Naive thymus-derived CD8-positive, alpha-beta T cell (primary cell): ENCODE measurements at regions not wholly inside any gene's neighbourhood (a gene's known extent, or its start where the extent isn't known, plus 50 kb on each side); places are given as distances from the start of the nearest gene placed in this dataset.

Experiments used
- ATAC-seq, 2 donors: fragments of 150-1000 bp; cut with Tn5 transposase in 1 of 2; sonication (Bioruptor Pico), chemical (Tn5 transposase) in 1 of 2; 1 replicate in 1 of 2; 2 replicates in 1 of 2; pipeline ENCODE4 v1.10.0; 2021; ENCODE audit warnings: mild to moderate bottlenecking in 2 of 2, moderate library complexity in 2 of 2
- POLR2A ChIA-PET: fragments of 350-600 bp; sonication (Branson Sonifier 250); formaldehyde crosslinking; loops from one replicate; lab custom pipeline; 2021; ENCODE audit warnings: antibody characterized with exemption; lab: Charles Lee
- DNase-seq, 10 donors: peaks; one replicate each; pipeline versions ENCODE4 v3.0.0 to v3.0.0-alpha.2; 2020 to 2022
- H3K27ac Mint-ChIP-seq, 10 donors: one replicate each; pipeline ENCODE4 v1.8.0; 2020 to 2022; ENCODE audit warnings: mild to moderate bottlenecking in 10 of 10, mixed read lengths in 10 of 10, moderate library complexity in 4 of 10, inconsistent platforms in 1 of 10
- H3K27me3 Mint-ChIP-seq, 5 donors: one replicate each; pipeline ENCODE4 v1.8.0; 2021 to 2022; ENCODE audit warnings: mixed read lengths in 5 of 5
- H3K36me3 Mint-ChIP-seq, 3 donors: one replicate each; pipeline ENCODE4 v1.8.0; 2020 to 2022; ENCODE audit warnings: mixed read lengths in 3 of 3, mild to moderate bottlenecking in 2 of 3, inconsistent platforms in 1 of 3
- H3K4me1 Mint-ChIP-seq, 4 donors: one replicate each; pipeline ENCODE4 v1.8.0; 2021 to 2022; ENCODE audit warnings: mixed read lengths in 4 of 4
- H3K4me3 Mint-ChIP-seq, 10 donors: one replicate each; pipeline ENCODE4 v1.8.0; 2020 to 2022; ENCODE audit warnings: mild to moderate bottlenecking in 10 of 10, mixed read lengths in 10 of 10, moderate library complexity in 6 of 10, inconsistent platforms in 1 of 10
- H3K9me3 Mint-ChIP-seq, 9 donors: one replicate each; pipeline ENCODE4 v1.8.0; 2020 to 2022; ENCODE audit warnings: mixed read lengths in 9 of 9, mild to moderate bottlenecking in 3 of 9, inconsistent platforms in 1 of 9, moderate library complexity in 1 of 9

GRCh38 chr14:42624980-42625761 is 1018.5 kb downstream of the LRFN5 start:
- Mint-ChIP-seq H3K36me3 (no peaks in the 10 kb centered on the region), H3K4me3 (no peak overlapping the region), H3K27ac (no peak overlapping the region), H3K27me3 (no peaks in the 10 kb centered on the region), H3K4me1 (no peaks in the 10 kb centered on the region), H3K9me3 (peaks cover 0 to 8% (median 2%) of the 10 kb centered on the region in 9 donors)
- no peak for DNase-seq
- POLR2A ChIA-PET: no interaction called here
- no peak for ATAC-seq

DNA sequence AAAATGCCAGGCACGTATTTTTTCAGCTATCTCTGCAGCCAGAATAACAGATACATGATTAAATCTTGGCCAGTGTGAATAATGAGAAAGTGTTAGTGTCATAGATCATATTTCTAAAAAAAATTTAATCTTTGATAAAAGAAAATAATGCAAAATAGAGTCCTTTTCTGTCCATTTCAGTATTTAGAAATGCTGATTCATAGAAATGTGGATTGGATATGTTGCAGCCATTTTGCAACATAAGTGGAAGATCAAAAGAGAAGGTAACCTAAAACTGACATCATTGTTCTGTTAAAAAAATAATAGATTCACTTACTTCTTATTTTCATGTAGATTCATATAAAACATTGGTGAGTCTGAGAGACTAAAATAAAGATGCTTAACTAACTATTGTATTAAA is 1010.3 kb downstream of the LRFN5 start:
- no peak overlapping the region for H3K4me3 Mint-ChIP-seq
- no peak overlapping the region for H3K27ac Mint-ChIP-seq
- peaks cover 0 to 20% (median 4%) of the 10 kb centered on the region in 9 donors for H3K9me3 Mint-ChIP-seq
- H3K4me1 Mint-ChIP-seq: no peaks in the 10 kb centered on the region
- no peak for ATAC-seq
- no peak for DNase-seq
- H3K36me3 Mint-ChIP-seq: no peaks in the 10 kb centered on the region
- H3K27me3 Mint-ChIP-seq: no peaks in the 10 kb centered on the region
- POLR2A ChIA-PET: no interaction called here

DNA sequence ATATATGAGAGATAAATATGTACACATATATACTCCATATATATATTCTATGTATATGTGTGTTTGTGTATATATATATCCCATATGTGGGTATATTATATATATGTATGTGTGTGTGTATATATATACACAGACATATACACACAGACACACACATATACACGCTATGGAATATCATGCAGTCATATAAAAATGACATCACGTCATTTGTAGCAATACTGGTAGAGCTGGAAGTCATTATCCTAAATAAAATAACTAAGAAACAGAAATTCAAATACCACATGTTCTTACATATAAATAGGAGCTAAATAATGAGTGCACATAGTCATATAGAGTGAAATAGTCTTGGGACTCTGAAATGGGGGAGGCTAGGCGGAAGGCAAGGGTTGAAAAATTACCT is 1000.2 kb downstream of the LRFN5 start:
- no peak for ATAC-seq
- POLR2A ChIA-PET: no interaction called here
- H3K36me3 Mint-ChIP-seq: no peaks in the 10 kb centered on the region
- no peak overlapping the region for H3K4me3 Mint-ChIP-seq
- peaks cover 0 to 14% (median 8%) of the 10 kb centered on the region in 9 donors for H3K9me3 Mint-ChIP-seq
- no peaks in the 10 kb centered on the region for H3K4me1 Mint-ChIP-seq
- no peak for DNase-seq
- no peaks in the 10 kb centered on the region for H3K27me3 Mint-ChIP-seq
- no peak overlapping the region for H3K27ac Mint-ChIP-seq

GRCh38 chr14:42602336-42602845 is 995.7 kb downstream of the LRFN5 start:
- DNase-seq: no peak

DNA sequence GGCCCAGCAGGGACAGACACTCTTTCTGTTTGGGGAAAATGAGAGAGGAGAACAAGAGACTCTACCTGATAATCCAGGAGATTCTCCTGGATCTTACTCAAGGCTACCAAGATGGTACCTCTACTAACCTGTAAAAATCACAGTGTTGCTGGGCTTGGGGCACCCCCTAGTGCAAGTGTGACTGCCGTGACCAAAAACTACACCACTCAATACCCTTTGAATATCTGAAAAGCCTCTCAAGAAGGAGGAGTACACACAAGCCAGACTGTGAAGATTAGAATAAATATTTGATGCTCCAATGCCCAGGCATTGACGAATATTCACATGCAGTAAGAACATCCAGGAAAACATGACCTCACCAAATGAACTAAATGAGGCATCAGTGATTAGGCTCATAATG is 965.4 kb downstream of the LRFN5 start:
- H3K9me3 Mint-ChIP-seq: peaks cover 5 to 56% (median 16%) of the 10 kb centered on the region in 9 donors
- POLR2A ChIA-PET: no interaction called here
- H3K4me1 Mint-ChIP-seq: no peaks in the 10 kb centered on the region
- no peaks in the 10 kb centered on the region for H3K27me3 Mint-ChIP-seq
- no peak for DNase-seq
- H3K36me3 Mint-ChIP-seq: peaks cover 0 to 13% (median 0%) of the 10 kb centered on the region in 3 donors
- H3K27ac Mint-ChIP-seq: no peak overlapping the region
- no peak for ATAC-seq
- H3K4me3 Mint-ChIP-seq: no peak overlapping the region

More at GRCh38 chr14:42602336-42602845, 995.7 kb downstream of the LRFN5 start:
- Mint-ChIP-seq H3K27me3 (no peaks in the 10 kb centered on the region), H3K36me3 (no peaks in the 10 kb centered on the region), H3K27ac (no peak overlapping the region), H3K4me3 (no peak overlapping the region), H3K9me3 (peaks cover 0 to 15% (median 12%) of the 10 kb centered on the region in 9 donors), H3K4me1 (no peaks in the 10 kb centered on the region)
- no peak for ATAC-seq
- POLR2A ChIA-PET: no interaction called here

DNA sequence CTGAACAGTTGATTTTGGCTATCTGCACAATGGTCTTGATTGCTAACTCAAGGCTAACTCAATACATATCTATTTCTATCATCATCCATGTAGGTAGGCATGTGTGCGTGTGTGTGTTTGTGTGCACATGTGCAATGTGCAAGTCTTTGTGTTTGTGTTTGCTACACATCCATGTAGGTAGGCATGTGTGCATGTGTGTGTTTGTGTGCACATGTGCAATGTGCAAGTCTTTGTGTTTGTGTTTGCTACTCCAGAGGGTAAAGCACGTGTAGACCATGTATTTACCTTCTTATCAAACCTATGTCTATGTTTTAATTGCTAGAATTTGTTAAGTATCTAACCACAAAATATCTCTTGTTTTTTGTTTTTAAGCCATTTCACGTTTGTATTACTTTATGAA is 962.6 kb downstream of the LRFN5 start:
- no peak for ATAC-seq
- POLR2A ChIA-PET: no interaction called here
- DNase-seq: no peak
- Mint-ChIP-seq H3K4me1 (no peaks in the 10 kb centered on the region), H3K27ac (no peak overlapping the region), H3K36me3 (peaks cover 0 to 6% (median 0%) of the 10 kb centered on the region in 3 donors), H3K27me3 (no peaks in the 10 kb centered on the region), H3K4me3 (no peak overlapping the region), H3K9me3 (peaks cover 5 to 33% (median 13%) of the 10 kb centered on the region in 9 donors)

GRCh38 chr14:42565556-42565955 is 958.9 kb downstream of the LRFN5 start:
- POLR2A ChIA-PET: no interaction called here
- no peaks in the 10 kb centered on the region for H3K4me1 Mint-ChIP-seq
- no peak overlapping the region for H3K4me3 Mint-ChIP-seq
- DNase-seq (no peak), ATAC-seq (no peak)
- H3K9me3 Mint-ChIP-seq: peaks cover 0 to 35% (median 7%) of the 10 kb centered on the region in 9 donors
- H3K27me3 Mint-ChIP-seq: no peaks in the 10 kb centered on the region
- no peaks in the 10 kb centered on the region for H3K36me3 Mint-ChIP-seq
- no peak overlapping the region for H3K27ac Mint-ChIP-seq

- H3K27ac Mint-ChIP-seq: no peak overlapping the region
- peaks cover 0 to 22% (median 8%) of the 10 kb centered on the region in 9 donors for H3K9me3 Mint-ChIP-seq
- POLR2A ChIA-PET: no interaction called here
- H3K27me3 Mint-ChIP-seq: no peaks in the 10 kb centered on the region
- no peak for ATAC-seq
- H3K4me3 Mint-ChIP-seq: no peak overlapping the region
- no peaks in the 10 kb centered on the region for H3K36me3 Mint-ChIP-seq
- DNase-seq: no peak
- H3K4me1 Mint-ChIP-seq: no peaks in the 10 kb centered on the region
These were observed 956.6 kb downstream of the LRFN5 start for GRCh38 chr14:42563313-42563712.

- DNase-seq (no peak), ATAC-seq (no peak)
- Mint-ChIP-seq H3K9me3 (peaks cover 0 to 18% (median 10%) of the 10 kb centered on the region in 9 donors), H3K27me3 (no peaks in the 10 kb centered on the region), H3K27ac (no peak overlapping the region), H3K4me1 (no peaks in the 10 kb centered on the region), H3K36me3 (peaks cover 0 to 4% (median 0%) of the 10 kb centered on the region in 3 donors), H3K4me3 (no peak overlapping the region)
- POLR2A ChIA-PET: no interaction called here
These were observed 949.9 kb downstream of the LRFN5 start for GRCh38 chr14:42556551-42556950.

DNA sequence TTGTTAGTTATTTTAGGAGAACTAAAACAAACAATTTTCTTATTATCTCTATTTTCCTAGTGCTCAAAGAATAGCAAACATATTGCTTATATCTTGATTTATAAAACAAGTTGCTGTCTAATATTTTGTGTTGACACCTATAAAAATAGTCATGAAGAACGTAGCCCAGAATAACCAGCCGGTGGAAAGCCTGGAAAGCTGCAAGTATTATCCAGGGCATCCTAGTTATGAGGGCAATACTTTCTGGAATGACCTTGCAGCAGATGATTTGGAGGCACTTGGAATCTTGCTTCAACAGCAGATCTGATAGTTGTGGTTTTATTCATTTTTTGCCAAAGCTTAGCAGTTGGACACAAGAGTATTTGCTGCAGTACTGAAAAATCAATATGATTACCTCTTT is 948.7 kb downstream of the LRFN5 start:
- H3K9me3 Mint-ChIP-seq: peaks cover 3 to 18% (median 10%) of the 10 kb centered on the region in 9 donors
- ATAC-seq: no peak
- POLR2A ChIA-PET: no interaction called here
- peaks cover 0 to 4% (median 0%) of the 10 kb centered on the region in 3 donors for H3K36me3 Mint-ChIP-seq
- H3K27ac Mint-ChIP-seq: no peak overlapping the region
- no peak for DNase-seq
- H3K4me3 Mint-ChIP-seq: no peak overlapping the region
- no peaks in the 10 kb centered on the region for H3K27me3 Mint-ChIP-seq
- no peaks in the 10 kb centered on the region for H3K4me1 Mint-ChIP-seq

DNA sequence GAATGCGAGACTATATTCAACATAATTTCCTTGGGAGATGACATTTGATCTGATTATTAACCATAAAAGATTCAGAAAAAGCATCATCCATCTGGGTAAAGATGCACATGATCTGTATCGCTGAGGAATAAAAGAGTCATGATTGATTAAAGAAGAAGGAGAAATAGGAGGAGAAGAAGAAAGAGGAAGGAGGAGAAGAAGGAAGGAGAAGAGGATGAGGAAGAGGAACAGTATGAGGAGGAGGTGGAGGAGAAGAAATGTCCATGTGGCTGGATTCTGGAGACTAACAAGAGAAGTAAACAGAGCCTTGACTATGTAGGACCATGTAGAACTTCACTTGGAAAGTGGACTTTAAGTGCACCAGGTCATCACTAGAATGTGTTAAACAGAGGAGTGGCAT is 947.4 kb downstream of the LRFN5 start:
- DNase-seq (no peak), ATAC-seq (no peak)
- peaks cover 4 to 25% (median 10%) of the 10 kb centered on the region in 9 donors for H3K9me3 Mint-ChIP-seq
- H3K36me3 Mint-ChIP-seq: peaks cover 0 to 4% (median 0%) of the 10 kb centered on the region in 3 donors
- H3K4me1 Mint-ChIP-seq: no peaks in the 10 kb centered on the region
- POLR2A ChIA-PET: no interaction called here
- H3K27ac Mint-ChIP-seq: no peak overlapping the region
- no peak overlapping the region for H3K4me3 Mint-ChIP-seq
- no peaks in the 10 kb centered on the region for H3K27me3 Mint-ChIP-seq

- no peaks in the 10 kb centered on the region for H3K27me3 Mint-ChIP-seq
- ATAC-seq (no peak), DNase-seq (no peak)
- POLR2A ChIA-PET: no interaction called here
- H3K4me3 Mint-ChIP-seq: no peak overlapping the region
- no peak overlapping the region for H3K27ac Mint-ChIP-seq
- peaks cover 3 to 31% (median 14%) of the 10 kb centered on the region in 9 donors for H3K9me3 Mint-ChIP-seq
- peaks cover 0 to 10% (median 0%) of the 10 kb centered on the region in 3 donors for H3K36me3 Mint-ChIP-seq
- H3K4me1 Mint-ChIP-seq: no peaks in the 10 kb centered on the region
These were observed 943.6 kb downstream of the LRFN5 start for GRCh38 chr14:42550310-42550709.

- Mint-ChIP-seq H3K27me3 (no peaks in the 10 kb centered on the region), H3K4me1 (no peaks in the 10 kb centered on the region), H3K27ac (no peak overlapping the region), H3K4me3 (no peak overlapping the region), H3K36me3 (peaks cover 0 to 6% (median 0%) of the 10 kb centered on the region in 3 donors), H3K9me3 (peaks cover 1 to 34% (median 13%) of the 10 kb centered on the region in 9 donors)
- DNase-seq (no peak), ATAC-seq (no peak)
- POLR2A ChIA-PET: no interaction called here
These were observed 941.7 kb downstream of the LRFN5 start for GRCh38 chr14:42548349-42548748.
